Common myeloid progenitor, CD34-positive (primary cell): ENCODE measurements at regions not wholly inside any gene's neighbourhood (a gene's known extent, or its start where the extent isn't known, plus 50 kb on each side); places are given as distances from the start of the nearest gene placed in this dataset.

Experiments
- CTCF ChIA-PET: fragments of 350-600 bp; sonication (Branson Sonifier 250); formaldehyde crosslinking; loops from one replicate; lab custom pipeline; 2021; ENCODE audit warnings: antibody characterized with exemption; lab: Charles Lee
- POLR2A ChIA-PET: fragments of 350-600 bp; sonication (Branson Sonifier 250); formaldehyde crosslinking; loops from one replicate; lab custom pipeline; 2021; ENCODE audit warnings: antibody characterized with exemption; lab: Charles Lee
- DNase-seq, 3 donors: peaks; one replicate each; pipeline versions ENCODE4 v3.0.0 to v3.0.0-alpha.2; 2013
- H3K27ac ChIP-seq, 2 experiments: 1 replicate in 1 of 2; 2 replicates in 1 of 2; pipeline ENCODE4 v1.7.0; 2013; ENCODE audit warnings: inconsistent platforms in 2 of 2, low read length in 2 of 2, mild to moderate bottlenecking in 2 of 2, low read depth in 1 of 2, moderate library complexity in 1 of 2; ENCODE audit not compliant: severe bottlenecking in 2 of 2, insufficient read depth in 1 of 2, poor library complexity in 1 of 2
- H3K27me3 ChIP-seq, 5 experiments: replicated peaks in 2 of 5; 1 replicate in 3 of 5; 2 replicates in 2 of 5; pipeline versions ENCODE4 v1.6.1 to v1.7.0; 2013; ENCODE audit warnings: low read length in 4 of 5, mild to moderate bottlenecking in 2 of 5, moderate library complexity in 2 of 5, inconsistent platforms in 1 of 5; ENCODE audit not compliant: insufficient read depth in 5 of 5, control insufficient read depth in 4 of 5
- H3K36me3 ChIP-seq, 4 experiments: 1 replicate in 2 of 4; 2 replicates in 2 of 4; pipeline versions ENCODE4 v1.6.1 to v1.7.0; 2013; ENCODE audit warnings: low read length in 3 of 4, control low read depth in 1 of 4, mild to moderate bottlenecking in 1 of 4; ENCODE audit not compliant: control insufficient read depth in 4 of 4, insufficient read depth in 4 of 4
- H3K4me1 ChIP-seq, 4 experiments: 1 replicate in 3 of 4; 2 replicates in 1 of 4; pipeline versions ENCODE4 v1.6.1 to v1.7.1; 2013; ENCODE audit warnings: low read length in 3 of 4, mild to moderate bottlenecking in 3 of 4, control low read depth in 1 of 4, inconsistent platforms in 1 of 4, moderate library complexity in 1 of 4; ENCODE audit not compliant: control insufficient read depth in 4 of 4, insufficient read depth in 4 of 4; ENCODE audit errors: control extremely low read depth in 1 of 4
- H3K4me3 ChIP-seq, 7 experiments: 1 replicate in 4 of 7; 2 replicates in 3 of 7; pipeline versions ENCODE4 v1.5.1 to v1.7.0; 2013; ENCODE audit warnings: mild to moderate bottlenecking in 7 of 7, low read length in 6 of 7, moderate library complexity in 6 of 7, inconsistent platforms in 2 of 7, low read depth in 2 of 7, control low read depth in 1 of 7; ENCODE audit not compliant: insufficient read depth in 4 of 7, control insufficient read depth in 1 of 7; ENCODE audit errors: extremely low read depth in 1 of 7
- H3K9me3 ChIP-seq, 5 experiments: 1 replicate in 4 of 5; 2 replicates in 1 of 5; pipeline versions ENCODE4 v1.6.1 to v1.7.1; 2013; ENCODE audit warnings: low read length in 4 of 5, mild to moderate bottlenecking in 2 of 5, inconsistent platforms in 1 of 5, low read depth in 1 of 5, moderate library complexity in 1 of 5; ENCODE audit not compliant: control insufficient read depth in 4 of 5, insufficient read depth in 2 of 5; ENCODE audit errors: control extremely low read depth in 1 of 5
- WGBS: methylation state at CpG from one replicate; pipeline ENCODE4 v1.1.5; 2013; ENCODE audit not compliant: insufficient coverage; 5-methylcytosine and 5-hydroxymethylcytosine counted together

DNA sequence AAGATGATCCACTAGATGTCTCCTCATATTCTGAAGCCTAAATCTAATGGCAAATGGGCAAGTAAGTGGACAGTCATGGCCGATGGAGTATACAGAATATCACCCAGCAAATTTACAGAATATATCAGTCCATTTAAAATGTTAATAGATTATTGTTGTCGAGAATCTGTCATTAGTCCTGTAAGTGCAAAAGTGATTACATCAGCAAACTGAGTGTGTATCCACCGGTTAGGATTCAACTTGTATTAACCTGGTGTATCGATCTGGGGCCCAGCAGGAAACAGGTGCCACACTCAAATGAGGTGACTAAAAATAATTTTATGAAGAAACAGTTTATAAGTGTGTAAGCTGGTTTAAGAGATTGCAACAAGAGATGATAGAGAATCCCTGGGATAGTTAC is 367.9 kb upstream of the FAM47C start:
- ChIA-PET CTCF (no interaction called here), POLR2A (no interaction called here)
- H3K27me3 ChIP-seq: no peaks in the 10 kb centered on the region
- H3K9me3 ChIP-seq: no peaks in the 10 kb centered on the region
- no peaks in the 10 kb centered on the region for H3K36me3 ChIP-seq
- no peaks in the 10 kb centered on the region for H3K4me1 ChIP-seq
- DNase-seq: no peak
- no peak overlapping the region for H3K27ac ChIP-seq
- H3K4me3 ChIP-seq: no peak overlapping the region
- 75% methylated on average over 3 of the region's 4 CpGs for WGBS

DNA sequence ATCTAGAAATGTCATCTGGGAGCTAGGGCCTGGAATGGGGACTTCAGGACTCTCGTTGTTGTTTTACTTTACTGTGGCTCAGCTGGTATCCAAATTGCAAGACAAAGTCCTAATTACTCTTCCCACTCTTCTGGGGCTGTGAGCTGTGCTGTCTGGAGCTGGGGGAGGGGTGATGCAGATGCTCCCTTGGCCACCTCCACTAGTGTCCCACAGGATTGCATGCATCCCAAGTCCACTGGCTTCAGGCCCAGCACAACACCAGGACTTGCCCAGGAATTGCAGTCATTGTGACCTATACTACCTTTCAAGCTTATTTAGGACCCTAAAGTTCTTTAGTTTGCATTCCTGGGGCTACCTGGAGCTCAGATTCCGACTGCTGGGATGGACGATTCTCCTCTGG is 366.1 kb upstream of the FAM47C start:
- ChIA-PET CTCF (no interaction called here), POLR2A (no interaction called here)
- DNase-seq: no peak
- H3K4me3 ChIP-seq: no peak overlapping the region
- H3K9me3 ChIP-seq: peaks cover 0 to 2% (median 0%) of the 10 kb centered on the region in 5 experiments
- 77% methylated on average over 2 of the region's 3 CpGs for WGBS
- no peaks in the 10 kb centered on the region for H3K27me3 ChIP-seq
- H3K27ac ChIP-seq: no peak overlapping the region
- no peaks in the 10 kb centered on the region for H3K4me1 ChIP-seq
- no peaks in the 10 kb centered on the region for H3K36me3 ChIP-seq

DNA sequence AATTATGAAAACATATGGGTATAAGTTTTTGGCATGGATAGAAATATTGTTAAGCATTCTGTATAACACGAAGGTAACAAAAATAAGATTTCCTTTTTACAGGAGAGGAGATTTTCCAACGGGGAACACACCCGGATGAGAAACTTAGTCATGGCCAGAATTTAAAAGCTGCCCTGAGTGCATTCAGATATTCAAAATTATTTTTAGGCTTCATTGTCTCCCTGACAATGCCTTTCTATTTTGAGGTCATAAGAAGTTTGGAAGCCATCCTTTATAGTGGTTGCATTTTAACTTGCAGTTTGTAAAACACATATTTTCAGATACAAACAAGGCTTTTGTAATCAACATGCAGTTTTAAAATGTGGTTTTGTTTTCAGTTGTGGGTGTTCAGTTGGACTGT is 357.5 kb upstream of the FAM47C start:
- H3K9me3 ChIP-seq: peaks cover 0 to 2% (median 0%) of the 10 kb centered on the region in 5 experiments
- H3K4me3 ChIP-seq: no peak overlapping the region
- H3K4me1 ChIP-seq: no peaks in the 10 kb centered on the region
- H3K27ac ChIP-seq: no peak overlapping the region
- CTCF ChIA-PET: no interaction called here
- DNase-seq: no peak
- H3K27me3 ChIP-seq: peaks cover 0 to 2% (median 0%) of the 10 kb centered on the region in 5 experiments
- 47% methylated on average over 3 of the region's 3 CpGs for WGBS
- POLR2A ChIA-PET: no interaction called here
- H3K36me3 ChIP-seq: no peaks in the 10 kb centered on the region

DNA sequence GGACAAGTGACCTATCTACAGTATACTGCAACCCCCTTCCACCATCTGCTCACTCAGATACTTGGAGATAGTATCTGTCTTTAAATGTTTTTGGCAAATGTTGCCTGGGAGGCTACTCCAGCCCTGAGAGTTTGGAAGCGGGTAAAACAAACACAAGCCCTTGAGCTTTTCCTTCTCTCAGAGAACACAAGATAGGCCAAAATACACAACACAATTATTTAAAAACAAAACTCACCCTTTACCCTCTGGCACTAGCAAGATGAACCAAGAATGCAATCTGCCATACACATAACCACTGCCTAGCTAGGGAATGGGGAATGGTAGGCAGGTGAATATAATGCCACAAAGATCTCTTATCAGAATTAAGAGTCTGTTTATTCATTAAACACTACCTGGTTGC is 324.7 kb upstream of the FAM47C start:
- Histone ChIP-seq H3K36me3 (no peaks in the 10 kb centered on the region), H3K9me3 (no peaks in the 10 kb centered on the region), H3K4me3 (no peak overlapping the region), H3K27me3 (peaks cover 0 to 2% (median 0%) of the 10 kb centered on the region in 5 experiments), H3K4me1 (no peaks in the 10 kb centered on the region), H3K27ac (no peak overlapping the region)
- POLR2A ChIA-PET: interaction anchor here (0.5 kb wide), 1 partner anchor 283 kb away, joined by 3 read pairs; no protein-coding TSS in a partner anchor
- WGBS: 100% methylated on average over 1 of the region's 1 CpG
- CTCF ChIA-PET: no interaction called here
- DNase-seq: no peak

DNA sequence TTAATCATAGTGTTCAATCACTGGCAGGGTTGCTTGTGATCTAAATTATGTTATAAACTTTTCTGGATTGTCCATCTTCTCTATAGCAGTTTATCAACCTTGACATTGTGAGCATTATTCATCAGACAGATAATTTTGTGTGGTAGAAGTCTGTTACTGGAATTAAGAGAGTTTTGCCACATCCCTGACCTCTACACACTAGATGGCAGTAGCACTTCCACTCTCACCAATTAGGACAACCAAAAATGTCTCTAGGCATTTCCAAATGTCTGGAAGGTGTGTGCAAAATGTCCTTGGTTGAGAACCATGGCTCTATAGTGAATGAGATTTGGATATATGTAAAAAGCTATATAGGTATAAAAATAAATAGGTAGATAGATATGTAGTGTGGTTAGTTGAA is 324.1 kb upstream of the FAM47C start:
- Histone ChIP-seq H3K4me3 (no peak overlapping the region), H3K4me1 (no peaks in the 10 kb centered on the region), H3K27me3 (peaks cover 0 to 2% (median 0%) of the 10 kb centered on the region in 5 experiments), H3K9me3 (no peaks in the 10 kb centered on the region), H3K36me3 (no peaks in the 10 kb centered on the region), H3K27ac (no peak overlapping the region)
- DNase-seq: no peak
- ChIA-PET POLR2A (no interaction called here), CTCF (no interaction called here)

DNA sequence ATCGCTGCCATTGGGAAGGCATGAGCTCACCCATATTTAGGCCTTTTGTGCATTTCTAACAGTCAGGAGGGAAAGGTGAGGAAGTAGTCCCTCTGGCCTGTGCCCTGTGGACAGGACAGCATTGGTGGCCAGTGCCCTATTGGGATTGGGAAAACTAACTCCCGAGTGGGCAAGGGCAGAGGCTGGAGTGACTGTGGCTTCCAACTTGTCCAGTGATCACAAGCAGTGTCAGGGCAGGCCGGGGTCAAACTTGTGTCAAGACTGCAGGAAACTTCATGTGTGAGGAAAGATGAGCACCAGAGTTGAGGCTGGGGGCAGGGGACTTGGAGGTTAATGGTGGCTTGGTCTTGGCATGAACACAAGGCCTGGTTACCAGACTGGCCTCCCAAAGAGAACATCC is 286.2 kb upstream of the FAM47C start:
- Histone ChIP-seq H3K27ac (no peak overlapping the region), H3K9me3 (no peaks in the 10 kb centered on the region), H3K4me1 (no peaks in the 10 kb centered on the region), H3K4me3 (no peak overlapping the region), H3K27me3 (peaks cover 0 to 3% (median 0%) of the 10 kb centered on the region in 5 experiments), H3K36me3 (no peaks in the 10 kb centered on the region)
- whole genome bisulfite sequencing: 81% methylated on average over 3 of the region's 3 CpGs
- POLR2A ChIA-PET: no interaction called here
- CTCF ChIA-PET: no interaction called here
- DNase-seq: no peak

DNA sequence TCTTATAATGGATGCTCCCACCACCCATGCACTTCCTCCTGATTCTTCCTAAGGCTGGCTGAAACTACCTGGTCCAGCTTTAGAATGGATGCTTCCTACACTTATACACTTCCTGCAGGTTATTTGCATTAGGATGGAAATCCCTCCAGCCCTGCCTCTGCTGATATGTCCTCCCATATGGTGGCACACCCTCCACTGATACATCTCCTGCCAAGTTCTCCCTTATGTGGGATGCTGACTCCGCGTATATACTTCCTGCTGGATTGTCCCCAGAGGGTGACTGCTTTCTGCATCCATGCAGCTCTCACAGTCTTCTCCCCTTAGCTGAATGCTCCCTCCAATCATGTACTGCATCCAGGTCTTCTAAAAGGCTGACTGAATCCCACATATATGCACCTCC is 254.6 kb upstream of the FAM47C start:
- WGBS: 75% methylated on average over 2 of the region's 2 CpGs
- no peaks in the 10 kb centered on the region for H3K36me3 ChIP-seq
- DNase-seq: no peak
- CTCF ChIA-PET: no interaction called here
- no peak overlapping the region for H3K27ac ChIP-seq
- no peaks in the 10 kb centered on the region for H3K27me3 ChIP-seq
- POLR2A ChIA-PET: no interaction called here
- no peaks in the 10 kb centered on the region for H3K4me1 ChIP-seq
- H3K4me3 ChIP-seq: no peak overlapping the region
- no peaks in the 10 kb centered on the region for H3K9me3 ChIP-seq
